Activated CD4-positive, alpha-beta memory T cell treated with anti-CD3 and anti-CD28 coated beads for 36 hours (primary cell): ENCODE measurements at regions not wholly inside any gene's neighbourhood (a gene's known extent, or its start where the extent isn't known, plus 50 kb on each side); places are given as distances from the start of the nearest gene placed in this dataset.

Experiments used
- CTCF ChIA-PET: fragments of 350-600 bp; sonication (Branson Sonifier 250); formaldehyde crosslinking; loops from one replicate; lab custom pipeline; 2021; ENCODE audit warnings: antibody characterized with exemption, inconsistent platforms; lab: Charles Lee
- POLR2A ChIA-PET: fragments of 350-600 bp; sonication (Branson Sonifier 250); formaldehyde crosslinking; loops from one replicate; lab custom pipeline; 2021; ENCODE audit warnings: antibody characterized with exemption; lab: Charles Lee
- DNase-seq: peaks from one replicate; pipeline ENCODE4 v3.0.0-alpha.2; 2020
- H3K27ac Mint-ChIP-seq: one replicate; pipeline ENCODE4 v1.8.0; 2021; ENCODE audit warnings: mixed read lengths
- H3K27me3 Mint-ChIP-seq: one replicate; pipeline ENCODE4 v1.8.0; 2021; ENCODE audit warnings: mixed read lengths
- H3K36me3 Mint-ChIP-seq: one replicate; pipeline ENCODE4 v1.8.0; 2021; ENCODE audit warnings: mixed read lengths
- H3K4me1 Mint-ChIP-seq: one replicate; pipeline ENCODE4 v1.8.0; 2021; ENCODE audit warnings: low read depth, mixed read lengths
- H3K4me3 Mint-ChIP-seq: one replicate; pipeline ENCODE4 v1.8.0; 2021; ENCODE audit warnings: mild to moderate bottlenecking, mixed read lengths
- H3K9me3 Mint-ChIP-seq: one replicate; pipeline ENCODE4 v1.8.0; 2021; ENCODE audit warnings: mixed read lengths
- intact Hi-C: fragments of 100-400 bp; cut with micrococcal nuclease; formaldehyde crosslinking; loops from one replicate; pipeline ENCODE4 v1.15.1; 2023

DNA sequence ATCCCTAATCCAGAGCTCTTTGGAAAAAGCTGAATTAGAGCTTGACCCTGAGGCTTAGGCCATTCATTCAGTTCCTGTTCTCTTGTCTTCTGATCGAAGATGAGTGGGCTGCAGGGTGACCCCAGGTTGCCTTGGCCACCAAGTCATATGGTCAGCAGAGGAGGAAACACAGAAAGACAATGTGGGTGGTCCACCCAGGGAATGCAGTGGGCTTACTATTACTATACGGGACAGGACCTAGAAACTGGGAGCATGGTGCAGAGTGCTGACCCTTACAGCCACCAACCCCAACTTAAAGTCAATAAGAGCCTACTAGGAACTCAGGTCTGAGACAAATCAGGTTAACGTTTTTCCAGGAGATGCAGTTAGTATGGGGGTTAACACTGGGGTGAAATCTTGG lies 200.5 kb downstream of the HERPUD2 start:
- no peak for DNase-seq
- CTCF ChIA-PET: no interaction called here
- H3K27ac Mint-ChIP-seq: no peak overlapping the region
- POLR2A ChIA-PET: no interaction called here
- no peaks in the 10 kb centered on the region for H3K36me3 Mint-ChIP-seq
- H3K9me3 Mint-ChIP-seq: no peaks in the 10 kb centered on the region
- intact Hi-C loops: no loop called here
- H3K4me3 Mint-ChIP-seq: no peak overlapping the region
- H3K27me3 Mint-ChIP-seq: peaks cover 9% of the 10 kb centered on the region
- H3K4me1 Mint-ChIP-seq: no peaks in the 10 kb centered on the region

DNA sequence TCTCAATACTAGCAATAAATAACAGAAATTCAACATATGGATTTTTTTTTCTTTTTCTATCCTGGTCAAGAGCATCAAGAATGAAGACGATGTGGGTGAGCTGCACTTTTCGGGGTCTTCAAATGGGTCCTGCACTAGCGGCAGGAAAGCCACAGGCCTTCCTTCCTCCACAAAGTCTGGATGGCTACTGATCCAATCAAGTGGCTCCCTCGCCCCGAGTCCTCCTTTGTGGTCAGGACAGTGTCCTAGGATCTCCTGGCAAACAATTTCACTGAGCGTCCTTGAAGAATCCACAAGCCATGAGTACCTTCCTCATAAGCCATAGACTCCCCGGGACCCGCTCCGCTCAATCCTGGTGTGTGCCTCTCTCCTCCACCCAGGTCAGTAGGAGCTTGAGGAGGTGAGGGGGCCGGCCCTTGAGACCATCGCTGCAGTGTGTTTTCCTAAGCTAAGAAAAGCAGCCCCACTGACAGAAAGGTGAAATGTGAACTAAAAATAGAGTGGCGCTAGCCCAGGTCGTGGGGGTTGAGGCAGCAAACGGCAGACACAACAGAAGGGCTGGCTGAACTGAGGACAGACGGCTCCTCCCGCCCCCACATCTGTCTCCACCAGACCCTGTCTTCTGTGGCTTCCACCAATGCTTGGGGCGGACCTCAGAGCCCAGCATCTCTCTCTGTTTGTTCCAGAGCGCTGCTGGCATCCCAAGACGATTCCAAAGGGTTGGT lies 202.3 kb downstream of the HERPUD2 start:
- ChIA-PET POLR2A (no interaction called here), CTCF (no interaction called here)
- no peaks in the 10 kb centered on the region for H3K36me3 Mint-ChIP-seq
- no peak overlapping the region for H3K27ac Mint-ChIP-seq
- no peaks in the 10 kb centered on the region for H3K4me1 Mint-ChIP-seq
- intact Hi-C loops: no loop called here
- no peaks in the 10 kb centered on the region for H3K9me3 Mint-ChIP-seq
- no peak for DNase-seq
- no peak overlapping the region for H3K4me3 Mint-ChIP-seq
- peaks cover 6% of the 10 kb centered on the region for H3K27me3 Mint-ChIP-seq

DNA sequence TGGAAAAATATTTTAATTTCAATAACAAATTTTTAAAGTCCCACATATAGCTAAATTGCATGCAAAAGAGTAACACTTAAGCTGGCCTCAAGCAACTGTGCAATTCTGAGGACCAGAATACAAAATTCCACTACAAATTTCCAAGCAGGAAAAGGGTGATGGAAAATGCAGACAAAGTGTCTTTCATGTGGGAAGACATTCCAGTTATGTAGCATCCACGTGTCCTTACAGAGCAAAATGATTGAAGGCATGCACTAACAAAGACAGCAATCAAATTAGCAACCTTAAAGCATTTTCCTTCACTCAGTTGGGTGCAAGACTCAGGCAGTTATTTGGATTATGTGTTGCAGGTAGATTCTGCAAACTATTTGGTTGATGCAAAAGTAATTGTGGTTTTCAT lies 203.7 kb downstream of the HERPUD2 start:
- no peak for DNase-seq
- POLR2A ChIA-PET: no interaction called here
- Mint-ChIP-seq H3K4me3 (no peak overlapping the region), H3K27ac (no peak overlapping the region), H3K9me3 (no peaks in the 10 kb centered on the region), H3K4me1 (no peaks in the 10 kb centered on the region), H3K27me3 (peaks cover 6% of the 10 kb centered on the region), H3K36me3 (no peaks in the 10 kb centered on the region)
- CTCF ChIA-PET: no interaction called here
- intact Hi-C loops: no loop called here

DNA sequence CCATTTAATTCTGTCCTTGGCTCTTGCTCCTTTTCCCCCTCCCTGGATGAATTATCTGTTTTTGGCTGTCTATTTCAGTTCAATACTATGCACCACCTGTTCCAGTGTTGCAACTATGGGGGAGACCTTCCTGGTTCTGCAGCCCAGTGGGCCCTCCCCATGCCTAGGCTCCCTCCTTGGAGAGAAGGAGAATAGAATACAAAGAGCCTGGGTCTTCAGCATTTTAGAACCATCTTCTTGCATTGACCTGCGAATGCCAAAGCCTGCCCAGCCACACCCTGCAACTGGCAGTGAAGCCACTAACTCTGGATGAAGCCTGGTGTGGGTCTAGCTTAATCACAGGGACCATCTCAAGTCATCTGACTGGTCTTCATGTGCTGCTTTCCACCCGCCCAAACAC lies 207.1 kb downstream of the HERPUD2 start:
- intact Hi-C loops: no loop called here
- Mint-ChIP-seq H3K27ac (no peak overlapping the region), H3K27me3 (peaks cover 7% of the 10 kb centered on the region), H3K4me1 (no peaks in the 10 kb centered on the region), H3K4me3 (no peak overlapping the region), H3K9me3 (no peaks in the 10 kb centered on the region), H3K36me3 (no peaks in the 10 kb centered on the region)
- DNase-seq: no peak
- POLR2A ChIA-PET: no interaction called here
- CTCF ChIA-PET: no interaction called here

DNA sequence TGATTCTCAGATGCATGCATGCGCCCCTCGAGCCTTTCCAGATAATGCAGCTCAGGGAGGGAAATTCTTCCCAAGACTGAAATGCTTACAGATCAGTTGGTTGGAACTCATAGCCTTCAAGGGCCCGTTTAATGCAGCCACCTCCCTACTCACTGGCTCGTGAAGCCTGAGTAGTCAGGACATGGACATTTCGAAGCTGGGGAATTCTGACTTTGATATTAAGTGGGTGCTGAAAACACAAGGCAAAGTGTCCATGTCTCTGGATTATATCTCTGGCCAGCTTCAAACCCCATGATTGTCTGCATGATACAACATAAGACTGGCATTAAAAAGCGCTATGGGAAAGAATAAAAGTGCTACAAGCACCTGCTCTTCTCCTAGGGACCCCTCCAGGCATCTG lies 207.5 kb downstream of the HERPUD2 start:
- Mint-ChIP-seq H3K27me3 (peaks cover 5% of the 10 kb centered on the region), H3K4me1 (no peaks in the 10 kb centered on the region), H3K9me3 (no peaks in the 10 kb centered on the region), H3K27ac (no peak overlapping the region), H3K4me3 (no peak overlapping the region), H3K36me3 (no peaks in the 10 kb centered on the region)
- ChIA-PET CTCF (interaction anchor here (0.8 kb wide), 1 partner anchor 33 kb away, joined by 3 read pairs; no protein-coding TSS in a partner anchor), POLR2A (no interaction called here)
- intact Hi-C loops: no loop called here
- DNase-seq: no peak

DNA sequence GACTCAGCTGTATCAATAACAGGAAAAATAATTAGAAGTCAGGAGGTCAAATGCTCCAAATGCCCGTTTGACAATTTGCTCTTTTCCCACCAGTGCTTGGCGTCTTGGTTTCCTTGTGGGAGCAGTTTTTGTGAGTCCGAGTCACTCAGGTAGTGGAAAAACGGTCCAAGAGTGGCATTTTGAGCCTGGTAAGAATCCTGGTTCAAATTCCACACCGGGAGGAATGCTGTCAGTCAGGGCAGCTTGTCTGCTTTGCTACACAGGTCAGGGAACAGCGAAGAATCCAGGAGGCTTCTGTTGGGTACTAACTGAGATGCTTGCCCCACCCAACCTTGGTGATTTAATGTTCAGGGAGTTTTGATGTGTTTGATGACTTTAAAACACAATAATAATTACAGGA lies 209.5 kb downstream of the HERPUD2 start:
- intact Hi-C loops: no loop called here
- ChIA-PET POLR2A (no interaction called here), CTCF (no interaction called here)
- H3K9me3 Mint-ChIP-seq: no peaks in the 10 kb centered on the region
- H3K27me3 Mint-ChIP-seq: peaks cover 5% of the 10 kb centered on the region
- no peak overlapping the region for H3K27ac Mint-ChIP-seq
- DNase-seq: no peak
- no peak overlapping the region for H3K4me3 Mint-ChIP-seq
- no peaks in the 10 kb centered on the region for H3K36me3 Mint-ChIP-seq
- H3K4me1 Mint-ChIP-seq: no peaks in the 10 kb centered on the region

DNA sequence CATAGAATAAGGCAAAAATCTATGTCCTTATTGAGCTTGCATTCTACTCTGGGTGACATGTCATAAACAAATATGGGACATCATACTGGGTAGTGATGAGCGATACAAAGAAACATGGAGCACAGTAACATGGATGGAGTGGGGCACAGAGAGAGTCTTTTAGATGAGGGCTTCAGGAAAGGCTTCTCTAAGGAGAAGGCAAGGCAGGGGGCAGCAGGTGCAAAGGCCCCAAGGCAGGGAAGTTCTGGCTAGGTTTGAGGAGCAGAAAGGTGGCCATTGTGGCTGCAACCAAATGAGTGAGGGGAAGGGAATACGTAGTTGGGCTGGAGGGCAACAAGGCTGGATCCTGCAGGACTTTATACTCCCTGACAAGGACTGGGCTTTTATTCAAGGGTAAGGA lies 211.4 kb downstream of the HERPUD2 start:
- ChIA-PET POLR2A (no interaction called here), CTCF (no interaction called here)
- Mint-ChIP-seq H3K27ac (no peak overlapping the region), H3K36me3 (no peaks in the 10 kb centered on the region), H3K4me1 (no peaks in the 10 kb centered on the region), H3K9me3 (peaks cover under 1% of the 10 kb centered on the region), H3K27me3 (peaks cover 5% of the 10 kb centered on the region), H3K4me3 (no peak overlapping the region)
- no peak for DNase-seq
- intact Hi-C loops: no loop called here

DNA sequence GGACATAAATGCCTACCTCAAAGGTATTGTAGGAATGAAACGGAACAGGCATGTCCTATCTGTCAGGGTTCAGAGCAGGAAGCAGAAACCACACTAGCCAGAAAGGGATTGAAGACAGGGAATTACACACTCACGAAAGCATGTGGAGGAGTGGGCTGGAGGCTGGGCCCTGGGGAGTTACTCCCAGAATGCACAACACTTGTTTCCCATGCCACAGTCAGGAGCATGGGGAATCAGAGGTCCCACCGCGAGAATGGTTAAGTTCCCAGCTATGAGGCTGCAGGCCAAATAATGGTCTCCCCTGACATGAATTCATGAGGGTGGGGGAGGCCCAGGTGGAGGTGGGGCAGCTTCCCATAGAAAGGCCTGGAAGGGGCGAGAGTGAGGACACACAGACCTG lies 212.7 kb downstream of the HERPUD2 start:
- H3K4me3 Mint-ChIP-seq: no peak overlapping the region
- ChIA-PET POLR2A (no interaction called here), CTCF (no interaction called here)
- intact Hi-C loops: no loop called here
- H3K27ac Mint-ChIP-seq: no peak overlapping the region
- no peaks in the 10 kb centered on the region for H3K4me1 Mint-ChIP-seq
- H3K9me3 Mint-ChIP-seq: peaks cover 13% of the 10 kb centered on the region
- H3K27me3 Mint-ChIP-seq: peaks cover 5% of the 10 kb centered on the region
- no peak for DNase-seq
- H3K36me3 Mint-ChIP-seq: no peaks in the 10 kb centered on the region

DNA sequence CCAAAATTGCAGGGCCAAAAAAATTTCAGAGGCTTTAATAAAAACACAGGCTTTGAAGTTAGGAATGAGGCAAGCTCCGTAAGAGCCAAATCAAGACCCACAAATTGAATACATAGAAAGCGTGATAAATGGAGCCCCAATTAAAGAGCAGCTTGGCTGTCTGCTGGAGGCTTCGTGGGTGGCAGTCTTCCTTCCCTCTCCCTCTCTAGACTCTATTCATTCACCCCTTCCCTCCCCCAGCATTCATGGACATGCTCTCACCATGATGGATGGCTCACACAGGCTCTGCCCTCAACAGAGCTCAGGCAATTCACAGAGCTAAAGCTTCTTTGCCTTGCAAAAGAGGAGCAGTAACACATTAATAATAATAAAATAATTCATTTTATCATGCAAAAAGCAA lies 214.1 kb downstream of the HERPUD2 start:
- DNase-seq: no peak
- H3K27me3 Mint-ChIP-seq: peaks cover 5% of the 10 kb centered on the region
- peaks cover 16% of the 10 kb centered on the region for H3K9me3 Mint-ChIP-seq
- ChIA-PET POLR2A (no interaction called here), CTCF (no interaction called here)
- H3K36me3 Mint-ChIP-seq: no peaks in the 10 kb centered on the region
- H3K4me3 Mint-ChIP-seq: no peak overlapping the region
- no peaks in the 10 kb centered on the region for H3K4me1 Mint-ChIP-seq
- intact Hi-C loops: no loop called here
- no peak overlapping the region for H3K27ac Mint-ChIP-seq

DNA sequence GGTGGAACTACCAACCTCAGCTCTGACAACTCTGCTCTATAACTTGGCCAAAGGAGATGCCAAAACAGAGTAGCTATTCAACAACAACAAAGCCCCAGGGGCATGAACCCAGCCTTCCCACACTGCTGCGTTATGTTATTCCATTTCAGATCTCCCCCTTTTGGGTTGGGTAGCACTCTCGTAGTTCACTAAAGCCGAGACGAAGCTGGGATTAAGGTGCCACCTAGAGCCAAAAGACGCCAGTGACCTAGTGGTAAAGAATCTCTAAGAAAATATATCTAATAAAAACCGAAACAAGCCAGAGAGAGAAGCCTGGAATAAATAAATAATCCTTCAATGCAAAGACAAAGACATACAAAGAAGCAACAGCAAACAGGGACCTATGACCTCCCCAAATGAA lies 217.3 kb downstream of the HERPUD2 start:
- H3K36me3 Mint-ChIP-seq: no peaks in the 10 kb centered on the region
- H3K9me3 Mint-ChIP-seq: peaks cover 16% of the 10 kb centered on the region
- H3K4me1 Mint-ChIP-seq: no peaks in the 10 kb centered on the region
- no peak overlapping the region for H3K27ac Mint-ChIP-seq
- intact Hi-C loops: no loop called here
- DNase-seq: no peak
- ChIA-PET CTCF (no interaction called here), POLR2A (no interaction called here)
- H3K4me3 Mint-ChIP-seq: no peak overlapping the region
- H3K27me3 Mint-ChIP-seq: peaks cover 9% of the 10 kb centered on the region

DNA sequence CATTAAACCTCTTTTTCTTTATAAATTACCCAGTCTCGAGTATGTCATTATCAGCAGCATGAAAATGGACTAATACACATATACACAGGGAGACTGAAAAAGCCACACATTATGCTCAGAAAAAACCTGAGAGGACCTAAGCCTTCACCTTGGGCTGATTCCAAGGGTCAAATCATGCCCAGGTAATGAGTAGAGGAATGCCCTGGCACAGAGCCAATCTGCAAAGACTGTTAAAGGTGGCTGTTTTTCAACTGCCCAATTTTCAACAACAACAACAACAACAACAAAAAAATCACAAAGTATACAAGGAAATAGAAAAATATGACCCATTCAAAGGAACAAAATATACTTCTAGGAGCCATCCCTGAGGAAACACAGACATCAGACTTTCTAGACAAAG lies 220.2 kb upstream of the TBX20 start:
- intact Hi-C loops: no loop called here
- POLR2A ChIA-PET: no interaction called here

DNA sequence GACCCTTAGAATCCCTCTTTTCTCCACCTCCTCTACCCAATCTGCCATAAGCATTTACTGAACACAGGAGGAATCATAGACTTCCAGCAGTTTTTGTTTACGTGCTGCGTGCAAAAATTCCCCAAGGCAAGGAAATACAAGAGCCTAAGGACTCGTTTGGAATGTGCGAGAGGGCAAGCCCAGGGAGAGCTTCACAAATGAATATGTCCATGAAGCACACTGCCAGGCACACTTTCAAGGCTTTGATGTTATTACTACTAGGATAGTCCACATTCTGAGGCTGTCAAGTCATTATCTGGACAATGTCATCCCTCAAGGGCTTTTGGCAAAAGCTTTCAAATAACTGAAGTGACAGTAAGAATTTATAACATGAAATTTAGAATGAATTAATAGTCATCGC lies 214.7 kb upstream of the TBX20 start:
- Mint-ChIP-seq H3K36me3 (no peaks in the 10 kb centered on the region), H3K4me3 (no peak overlapping the region), H3K27me3 (peaks cover 14% of the 10 kb centered on the region), H3K4me1 (no peaks in the 10 kb centered on the region), H3K27ac (no peak overlapping the region), H3K9me3 (no peaks in the 10 kb centered on the region)
- POLR2A ChIA-PET: no interaction called here
- CTCF ChIA-PET: no interaction called here
- DNase-seq: no peak
- intact Hi-C loops: no loop called here

More for the DNA sequence above, 220.2 kb upstream of the TBX20 start:
- Mint-ChIP-seq H3K36me3 (no peaks in the 10 kb centered on the region), H3K4me3 (no peak overlapping the region), H3K4me1 (no peaks in the 10 kb centered on the region), H3K27me3 (peaks cover 9% of the 10 kb centered on the region), H3K9me3 (peaks cover 16% of the 10 kb centered on the region), H3K27ac (no peak overlapping the region)
- DNase-seq: no peak
- CTCF ChIA-PET: no interaction called here

DNA sequence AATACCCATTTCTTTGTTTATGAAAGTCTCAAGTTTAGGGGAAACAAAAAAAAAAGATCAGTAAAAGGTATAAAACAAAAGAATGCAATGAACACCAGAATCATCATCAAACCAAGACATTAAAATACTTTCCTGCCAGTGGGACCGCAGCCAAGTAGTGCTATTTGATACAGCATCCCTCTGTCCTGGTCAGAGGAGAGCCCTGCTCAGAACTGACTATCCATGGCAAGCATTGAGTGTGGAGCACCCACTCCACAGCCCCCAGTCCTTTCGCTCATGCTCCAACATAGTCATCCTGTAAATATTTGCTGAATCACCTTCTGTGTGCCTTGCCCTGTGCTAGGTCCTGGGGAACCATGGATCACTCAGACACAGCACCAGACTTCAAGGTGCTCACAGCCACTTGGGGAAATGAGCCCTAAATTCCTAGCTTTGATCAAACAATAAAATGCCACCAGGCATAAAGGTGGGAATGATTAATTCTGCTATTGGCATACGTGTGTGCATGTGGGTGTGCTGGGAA lies 213.6 kb upstream of the TBX20 start:
- Mint-ChIP-seq H3K9me3 (peaks cover 3% of the 10 kb centered on the region), H3K4me3 (no peak overlapping the region), H3K27ac (no peak overlapping the region), H3K36me3 (no peaks in the 10 kb centered on the region), H3K27me3 (peaks cover 15% of the 10 kb centered on the region), H3K4me1 (no peaks in the 10 kb centered on the region)
- intact Hi-C loops: no loop called here
- DNase-seq: no peak
- CTCF ChIA-PET: no interaction called here
- POLR2A ChIA-PET: no interaction called here
